ENCODE measurements at regions not wholly inside any gene's neighbourhood (a gene's known extent, or its start where the extent isn't known, plus 50 kb on each side); places are given as distances from the start of the nearest gene placed in this dataset.

- Mint-ChIP-seq H3K27ac (ENCODE audit: unreplicated experiment) (no peak overlapping the region), H3K9me3 (ENCODE audit: unreplicated experiment) (peaks cover 7% of the 10 kb centered on the region), H3K4me3 (ENCODE audit: unreplicated experiment) (no peak overlapping the region), H3K4me1 (ENCODE audit: low read depth, unreplicated experiment) (no peaks in the 10 kb centered on the region), H3K36me3 (ENCODE audit: insufficient read depth, unreplicated experiment) (no peaks in the 10 kb centered on the region), H3K27me3 (ENCODE audit: insufficient read depth, unreplicated experiment) (peaks cover 3% of the 10 kb centered on the region)
- H3K4me3 ChIP-seq (ENCODE audit: low read depth, low read length), result no peak overlapping the region
- TF ChIP-seq CTCF (IDR thresholded peaks at IDR 0.05; ENCODE audit: insufficient read depth in 1 of 2, low read depth in 1 of 2, low read length in 1 of 2, severe bottlenecking in 1 of 2, unreplicated experiment in 1 of 2), result no peak
- CTCF ChIA-PET, result no interaction called here
- no peaks in the 10 kb centered on the region for H3K36me3 ChIP-seq (ENCODE audit: control insufficient read depth, insufficient read depth, low read length)
- H3K4me1 ChIP-seq, result no peaks in the 10 kb centered on the region
- BruUV-seq (replicated peaks), result no TSS peak
- DNase-seq, result no peak
- POLR2A ChIA-PET, result interaction anchor here (0.5 kb wide), 1 partner anchor 369 kb away, joined by 4 read pairs; no protein-coding TSS in a partner anchor
- H3K27me3 ChIP-seq (replicated peaks; ENCODE audit: control insufficient read depth, insufficient read depth, low read length), result no peaks in the 10 kb centered on the region
- intact Hi-C loops (cut with micrococcal nuclease; ENCODE audit: unreplicated experiment), result no loop called here
- no peaks in the 10 kb centered on the region for H3K9me3 ChIP-seq
Observed at GRCh38 chr1:193451606-193452005, 265.2 kb upstream of the B3GALT2 start.

- peaks cover 3% of the 10 kb centered on the region for H3K27me3 Mint-ChIP-seq (ENCODE audit: insufficient read depth, unreplicated experiment)
- no peaks in the 10 kb centered on the region for H3K36me3 ChIP-seq (ENCODE audit: control insufficient read depth, insufficient read depth, low read length)
Observed at GRCh38 chr1:193451001-193451400, 264.6 kb upstream of the B3GALT2 start.

GRCh38 chr1:193448682-193449461, 262.5 kb upstream of the B3GALT2 start:
- intact Hi-C loops (cut with micrococcal nuclease; ENCODE audit: unreplicated experiment), result no loop called here
- no peak for TF ChIP-seq CTCF (IDR thresholded peaks at IDR 0.05; ENCODE audit: insufficient read depth in 1 of 2, low read depth in 1 of 2, low read length in 1 of 2, severe bottlenecking in 1 of 2, unreplicated experiment in 1 of 2)
- H3K27me3 Mint-ChIP-seq (ENCODE audit: insufficient read depth, unreplicated experiment), result peaks cover 3% of the 10 kb centered on the region
- no peak overlapping the region for H3K27ac Mint-ChIP-seq (ENCODE audit: unreplicated experiment)
- H3K36me3 Mint-ChIP-seq (ENCODE audit: insufficient read depth, unreplicated experiment), result no peaks in the 10 kb centered on the region
- no peaks in the 10 kb centered on the region for H3K27me3 ChIP-seq (replicated peaks; ENCODE audit: control insufficient read depth, insufficient read depth, low read length)
- H3K4me3 Mint-ChIP-seq (ENCODE audit: unreplicated experiment), result no peak overlapping the region
- no peaks in the 10 kb centered on the region for H3K4me1 Mint-ChIP-seq (ENCODE audit: low read depth, unreplicated experiment)
- POLR2A ChIA-PET, result no interaction called here
- H3K9me3 Mint-ChIP-seq (ENCODE audit: unreplicated experiment), result peaks cover 7% of the 10 kb centered on the region
- DNase-seq, result no peak
- no peaks in the 10 kb centered on the region for H3K4me1 ChIP-seq
- no peak overlapping the region for H3K4me3 ChIP-seq (ENCODE audit: low read depth, low read length)
- H3K9me3 ChIP-seq, result no peaks in the 10 kb centered on the region
- CTCF ChIA-PET, result no interaction called here
- no TSS peak for BruUV-seq (replicated peaks)
- H3K36me3 ChIP-seq (ENCODE audit: control insufficient read depth, insufficient read depth, low read length), result no peaks in the 10 kb centered on the region

More at GRCh38 chr1:193451001-193451400, 264.6 kb upstream of the B3GALT2 start:
- H3K4me3 Mint-ChIP-seq (ENCODE audit: unreplicated experiment), result no peak overlapping the region
- H3K4me3 ChIP-seq (ENCODE audit: low read depth, low read length), result no peak overlapping the region
- no peaks in the 10 kb centered on the region for H3K4me1 Mint-ChIP-seq (ENCODE audit: low read depth, unreplicated experiment)
- no peaks in the 10 kb centered on the region for H3K9me3 ChIP-seq
- CTCF ChIA-PET, result no interaction called here
- no peaks in the 10 kb centered on the region for H3K4me1 ChIP-seq
- DNase-seq, result no peak
- TF ChIP-seq CTCF (IDR thresholded peaks at IDR 0.05; ENCODE audit: insufficient read depth in 1 of 2, low read depth in 1 of 2, low read length in 1 of 2, severe bottlenecking in 1 of 2, unreplicated experiment in 1 of 2), result no peak
- H3K27ac Mint-ChIP-seq (ENCODE audit: unreplicated experiment), result no peak overlapping the region
- peaks cover 7% of the 10 kb centered on the region for H3K9me3 Mint-ChIP-seq (ENCODE audit: unreplicated experiment)
- H3K27me3 ChIP-seq (replicated peaks; ENCODE audit: control insufficient read depth, insufficient read depth, low read length), result no peaks in the 10 kb centered on the region
- intact Hi-C loops (cut with micrococcal nuclease; ENCODE audit: unreplicated experiment), result no loop called here
- BruUV-seq (replicated peaks), result no TSS peak
- POLR2A ChIA-PET, result interaction anchor here (0.5 kb wide), 1 partner anchor 368 kb away, joined by 4 read pairs; no protein-coding TSS in a partner anchor
- no peaks in the 10 kb centered on the region for H3K36me3 Mint-ChIP-seq (ENCODE audit: insufficient read depth, unreplicated experiment)
